ENCODE measurements at regions not wholly inside any gene's neighbourhood (a gene's known extent, or its start where the extent isn't known, plus 50 kb on each side); places are given as distances from the start of the nearest gene placed in this dataset.

- H3K4me3 Mint-ChIP-seq (ENCODE audit: unreplicated experiment) = no peak overlapping the region
Measured at GRCh38 chr17:72534776-72535175, 414.0 kb downstream of the SOX9 start.

GRCh38 chr17:72535346-72535745, 414.5 kb downstream of the SOX9 start:
- Mint-ChIP-seq H3K27me3 (ENCODE audit: insufficient read depth, unreplicated experiment) (no peaks in the 10 kb centered on the region), H3K27ac (ENCODE audit: low read depth, unreplicated experiment) (no peak overlapping the region), H3K9me3 (ENCODE audit: unreplicated experiment) (no peaks in the 10 kb centered on the region), H3K4me1 (ENCODE audit: insufficient read depth, unreplicated experiment) (peaks cover 28% of the 10 kb centered on the region), H3K36me3 (ENCODE audit: insufficient read depth, unreplicated experiment) (peaks cover 58% of the 10 kb centered on the region), H3K4me3 (ENCODE audit: unreplicated experiment) (no peak overlapping the region)
- no peak for TF ChIP-seq CTCF (IDR thresholded peaks at IDR 0.05; ENCODE audit: unreplicated experiment)
- DNase-seq (ENCODE audit: unreplicated experiment) = no peak
- intact Hi-C loops (cut with micrococcal nuclease) = no loop called here
- ChIA-PET POLR2A (no interaction called here), CTCF (interaction anchor here (0.6 to 1.2 kb wide), 2 partner anchors 16 to 1792 kb away, joined by 3 to 5 read pairs; no protein-coding TSS in a partner anchor)
- no TSS peak for BruUV-seq (replicated peaks)

More at GRCh38 chr17:72534776-72535175, 414.0 kb downstream of the SOX9 start:
- ChIA-PET CTCF (no interaction called here), POLR2A (interaction anchor here (0.6 kb wide), 1 partner anchor 400 kb away, joined by 4 read pairs; no protein-coding TSS in a partner anchor)
- Mint-ChIP-seq H3K4me1 (ENCODE audit: insufficient read depth, unreplicated experiment) (peaks cover 29% of the 10 kb centered on the region), H3K9me3 (ENCODE audit: unreplicated experiment) (no peaks in the 10 kb centered on the region), H3K27me3 (ENCODE audit: insufficient read depth, unreplicated experiment) (no peaks in the 10 kb centered on the region), H3K27ac (ENCODE audit: low read depth, unreplicated experiment) (no peak overlapping the region), H3K36me3 (ENCODE audit: insufficient read depth, unreplicated experiment) (peaks cover 52% of the 10 kb centered on the region)
- no peak for DNase-seq (ENCODE audit: unreplicated experiment)
- intact Hi-C loops (cut with micrococcal nuclease) = no loop called here
- no TSS peak for BruUV-seq (replicated peaks)
- no peak for TF ChIP-seq CTCF (IDR thresholded peaks at IDR 0.05; ENCODE audit: unreplicated experiment)

- no peak for TF ChIP-seq CTCF (IDR thresholded peaks at IDR 0.05; ENCODE audit: unreplicated experiment)
- DNase-seq (ENCODE audit: unreplicated experiment) = no peak
- H3K4me3 Mint-ChIP-seq (ENCODE audit: unreplicated experiment) = no peak overlapping the region
- peaks cover 62% of the 10 kb centered on the region for H3K36me3 Mint-ChIP-seq (ENCODE audit: insufficient read depth, unreplicated experiment)
- BruUV-seq (replicated peaks) = no TSS peak
- peaks cover 25% of the 10 kb centered on the region for H3K4me1 Mint-ChIP-seq (ENCODE audit: insufficient read depth, unreplicated experiment)
- no peak overlapping the region for H3K27ac Mint-ChIP-seq (ENCODE audit: low read depth, unreplicated experiment)
- H3K9me3 Mint-ChIP-seq (ENCODE audit: unreplicated experiment) = no peaks in the 10 kb centered on the region
- ChIA-PET CTCF (interaction anchor here (0.6 to 1.2 kb wide), 3 partner anchors 16 to 1792 kb away, joined by 3 to 5 read pairs (median 3); no protein-coding TSS in a partner anchor), POLR2A (no interaction called here)
- H3K27me3 Mint-ChIP-seq (ENCODE audit: insufficient read depth, unreplicated experiment) = no peaks in the 10 kb centered on the region
- intact Hi-C loops (cut with micrococcal nuclease) = no loop called here
Measured at GRCh38 chr17:72535779-72536178, 415.0 kb downstream of the SOX9 start.

- peaks cover 24% of the 10 kb centered on the region for H3K4me1 Mint-ChIP-seq (ENCODE audit: insufficient read depth, unreplicated experiment)
Measured at GRCh38 chr17:72536788-72537187, 416.0 kb downstream of the SOX9 start.

More at GRCh38 chr17:72536788-72537187, 416.0 kb downstream of the SOX9 start:
- Mint-ChIP-seq H3K27ac (ENCODE audit: low read depth, unreplicated experiment) (no peak overlapping the region), H3K9me3 (ENCODE audit: unreplicated experiment) (no peaks in the 10 kb centered on the region), H3K27me3 (ENCODE audit: insufficient read depth, unreplicated experiment) (no peaks in the 10 kb centered on the region), H3K4me3 (ENCODE audit: unreplicated experiment) (no peak overlapping the region), H3K36me3 (ENCODE audit: insufficient read depth, unreplicated experiment) (peaks cover 70% of the 10 kb centered on the region)
- ChIA-PET CTCF (interaction anchor here (0.9 to 1.2 kb wide), 2 partner anchors 22 to 1793 kb away, joined by 3 read pairs; no protein-coding TSS in a partner anchor), POLR2A (interaction anchor here (0.7 kb wide), 1 partner anchor 77 kb away, joined by 4 read pairs; no protein-coding TSS in a partner anchor)
- DNase-seq (ENCODE audit: unreplicated experiment) = no peak
- no TSS peak for BruUV-seq (replicated peaks)
- intact Hi-C loops (cut with micrococcal nuclease) = no loop called here
- no peak for TF ChIP-seq CTCF (IDR thresholded peaks at IDR 0.05; ENCODE audit: unreplicated experiment)
